Natural killer cell treated with Interleukin-12 subunit alpha and Interleukin-12 subunit beta and Interleukin-15 and Interleukin-18, amount 100 ng/mL, for 72 hours (primary cell): ENCODE measurements at regions not wholly inside any gene's neighbourhood (a gene's known extent, or its start where the extent isn't known, plus 50 kb on each side); places are given as distances from the start of the nearest gene placed in this dataset.
A peak's percentile ranks its signal among the peaks of the same experiment; 100 is the strongest.

Experiments used
- ATAC-seq, 2 donors: fragments of 150-1000 bp; cut with Tn5 transposase in 1 of 2; sonication (Bioruptor Pico), chemical (Tn5 transposase) in 1 of 2; 2 replicates each; pipeline ENCODE4 v1.10.0; 2021
- DNase-seq: peaks from one replicate; pipeline ENCODE4 v3.0.0; 2022; ENCODE audit warnings: low spot score
- H3K27ac Mint-ChIP-seq, 2 donors: 1 replicate in 1 of 2; 2 replicates in 1 of 2; pipeline ENCODE4 v1.8.0; 2022; ENCODE audit warnings: mixed read lengths in 2 of 2, mild to moderate bottlenecking in 1 of 2, moderate library complexity in 1 of 2
- H3K27me3 Mint-ChIP-seq, 2 donors: 1 replicate in 1 of 2; 2 replicates in 1 of 2; pipeline ENCODE4 v1.8.0; 2022; ENCODE audit warnings: mixed read lengths in 2 of 2
- H3K36me3 Mint-ChIP-seq: one replicate; pipeline ENCODE4 v1.8.0; 2022; ENCODE audit warnings: mixed read lengths
- H3K4me1 Mint-ChIP-seq, 2 donors: 1 replicate in 1 of 2; 2 replicates in 1 of 2; pipeline ENCODE4 v1.8.0; 2022; ENCODE audit warnings: low read depth in 2 of 2, mixed read lengths in 2 of 2, mild to moderate bottlenecking in 1 of 2
- H3K4me3 Mint-ChIP-seq: one replicate; pipeline ENCODE4 v1.8.0; 2022; ENCODE audit warnings: mixed read lengths
- H3K9me3 Mint-ChIP-seq: 2 replicates; pipeline ENCODE4 v1.8.0; 2022; ENCODE audit warnings: mixed read lengths

DNA sequence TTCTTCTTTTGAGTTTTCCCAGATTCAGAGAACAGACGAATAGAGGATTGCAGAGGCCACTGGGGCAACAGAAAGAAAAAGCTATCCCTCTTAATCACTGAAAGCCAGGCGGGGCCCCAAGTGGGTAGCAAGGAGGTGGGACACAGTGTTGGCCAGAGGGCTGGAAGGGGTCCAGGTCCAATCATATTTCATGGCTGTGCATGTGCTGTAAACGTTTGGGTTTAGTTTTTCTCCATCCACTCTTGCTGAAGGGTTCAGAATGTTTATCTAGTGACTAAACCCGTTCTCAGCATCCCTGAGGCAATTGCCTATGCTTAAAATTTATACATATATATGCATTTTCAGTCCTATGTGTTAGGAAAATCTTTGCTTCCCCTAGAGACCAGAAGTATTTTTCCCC, 99.4 kb upstream of the EPHA4 start:
- no peak overlapping the region for H3K4me3 Mint-ChIP-seq
- DNase-seq: no peak
- no peaks in the 10 kb centered on the region for H3K36me3 Mint-ChIP-seq
- H3K9me3 Mint-ChIP-seq: peaks cover 4% of the 10 kb centered on the region
- no peak for ATAC-seq
- H3K27me3 Mint-ChIP-seq: no peaks in the 10 kb centered on the region
- no peak overlapping the region for H3K27ac Mint-ChIP-seq
- H3K4me1 Mint-ChIP-seq: no peaks in the 10 kb centered on the region

- H3K4me1 Mint-ChIP-seq: no peaks in the 10 kb centered on the region
- no peak for DNase-seq
- H3K27me3 Mint-ChIP-seq: peaks cover 0 to 4% of the 10 kb centered on the region in 2 donors
- no peak overlapping the region for H3K4me3 Mint-ChIP-seq
- no peaks in the 10 kb centered on the region for H3K36me3 Mint-ChIP-seq
- ATAC-seq: no peak
- no peak overlapping the region for H3K27ac Mint-ChIP-seq
- H3K9me3 Mint-ChIP-seq: peaks cover 8% of the 10 kb centered on the region
Observed at GRCh38 chr2:221662689-221663391, 90.7 kb upstream of the EPHA4 start.

- peaks cover 0 to 4% of the 10 kb centered on the region in 2 donors for H3K27me3 Mint-ChIP-seq
- no peaks in the 10 kb centered on the region for H3K4me1 Mint-ChIP-seq
- H3K4me3 Mint-ChIP-seq: no peak overlapping the region
- H3K27ac Mint-ChIP-seq: no peak overlapping the region
- H3K9me3 Mint-ChIP-seq: peaks cover 5% of the 10 kb centered on the region
- ATAC-seq: no peak
- DNase-seq: no peak
- H3K36me3 Mint-ChIP-seq: no peaks in the 10 kb centered on the region
Observed at GRCh38 chr2:221657806-221658205, 85.7 kb upstream of the EPHA4 start.

DNA sequence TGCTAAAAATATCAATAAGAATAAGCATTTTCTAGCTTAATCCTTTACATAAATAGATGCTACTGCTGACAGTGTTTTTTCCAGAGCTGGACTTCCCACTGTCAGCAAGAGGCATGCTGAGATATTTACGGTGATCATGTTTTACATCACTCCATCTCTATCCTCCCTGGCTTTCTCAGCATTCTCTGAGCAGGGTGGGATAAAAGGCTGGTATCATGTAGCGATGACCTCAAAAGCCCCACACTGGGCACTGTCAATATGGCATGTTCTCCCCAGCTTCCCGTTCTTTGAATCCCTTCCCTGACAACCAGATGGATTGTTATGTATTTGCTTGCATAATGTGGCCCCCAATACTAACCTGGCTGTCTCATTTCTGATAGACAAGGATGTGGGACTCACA, 83.2 kb upstream of the EPHA4 start:
- no peaks in the 10 kb centered on the region for H3K9me3 Mint-ChIP-seq
- ATAC-seq: no peak
- no peaks in the 10 kb centered on the region for H3K36me3 Mint-ChIP-seq
- no peak overlapping the region for H3K27ac Mint-ChIP-seq
- no peaks in the 10 kb centered on the region for H3K27me3 Mint-ChIP-seq
- DNase-seq: no peak
- no peaks in the 10 kb centered on the region for H3K4me1 Mint-ChIP-seq
- no peak overlapping the region for H3K4me3 Mint-ChIP-seq

DNA sequence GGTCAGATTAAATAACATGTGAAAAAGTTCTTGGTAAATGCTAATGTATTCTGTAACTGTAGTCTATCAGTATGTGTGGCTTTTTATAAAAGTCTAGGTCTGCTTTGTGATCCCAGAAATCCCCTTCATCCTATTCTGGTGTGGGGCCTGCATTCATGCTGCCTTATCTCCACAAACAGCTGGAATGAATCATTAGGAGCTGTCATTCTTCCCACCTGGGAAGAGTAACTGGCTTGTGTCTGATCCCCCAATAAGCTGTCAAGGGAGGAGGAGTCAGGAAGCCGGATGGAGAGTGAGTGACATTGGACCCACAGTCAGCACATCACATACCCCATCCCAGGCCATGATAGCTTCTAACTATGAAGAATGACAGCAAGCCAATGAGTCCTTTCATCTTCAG, 81.1 kb upstream of the EPHA4 start:
- H3K36me3 Mint-ChIP-seq: no peaks in the 10 kb centered on the region
- ATAC-seq (no peak), DNase-seq (no peak)
- no peaks in the 10 kb centered on the region for H3K4me1 Mint-ChIP-seq
- H3K27me3 Mint-ChIP-seq: peaks cover 0 to 8% of the 10 kb centered on the region in 2 donors
- H3K4me3 Mint-ChIP-seq: no peak overlapping the region
- H3K27ac Mint-ChIP-seq: no peak overlapping the region
- no peaks in the 10 kb centered on the region for H3K9me3 Mint-ChIP-seq

GRCh38 chr2:221649051-221649775, 77.1 kb upstream of the EPHA4 start:
- DNase-seq: no peak
- ATAC-seq: no peak
- Mint-ChIP-seq H3K27ac (no peak overlapping the region), H3K36me3 (no peaks in the 10 kb centered on the region), H3K4me1 (no peaks in the 10 kb centered on the region), H3K9me3 (peaks cover 7% of the 10 kb centered on the region), H3K27me3 (peaks cover 0 to 18% of the 10 kb centered on the region in 2 donors), H3K4me3 (no peak overlapping the region)

GRCh38 chr2:221642447-221642846, 70.3 kb upstream of the EPHA4 start:
- H3K9me3 Mint-ChIP-seq: peaks cover 17% of the 10 kb centered on the region
- H3K27me3 Mint-ChIP-seq: peaks cover 2 to 10% of the 10 kb centered on the region in 2 donors
- DNase-seq (no peak), ATAC-seq (no peak)
- peaks cover 0 to 5% of the 10 kb centered on the region in 2 donors for H3K4me1 Mint-ChIP-seq
- no peak overlapping the region for H3K4me3 Mint-ChIP-seq
- peaks cover 4% of the 10 kb centered on the region for H3K36me3 Mint-ChIP-seq
- H3K27ac Mint-ChIP-seq: no peak overlapping the region

DNA sequence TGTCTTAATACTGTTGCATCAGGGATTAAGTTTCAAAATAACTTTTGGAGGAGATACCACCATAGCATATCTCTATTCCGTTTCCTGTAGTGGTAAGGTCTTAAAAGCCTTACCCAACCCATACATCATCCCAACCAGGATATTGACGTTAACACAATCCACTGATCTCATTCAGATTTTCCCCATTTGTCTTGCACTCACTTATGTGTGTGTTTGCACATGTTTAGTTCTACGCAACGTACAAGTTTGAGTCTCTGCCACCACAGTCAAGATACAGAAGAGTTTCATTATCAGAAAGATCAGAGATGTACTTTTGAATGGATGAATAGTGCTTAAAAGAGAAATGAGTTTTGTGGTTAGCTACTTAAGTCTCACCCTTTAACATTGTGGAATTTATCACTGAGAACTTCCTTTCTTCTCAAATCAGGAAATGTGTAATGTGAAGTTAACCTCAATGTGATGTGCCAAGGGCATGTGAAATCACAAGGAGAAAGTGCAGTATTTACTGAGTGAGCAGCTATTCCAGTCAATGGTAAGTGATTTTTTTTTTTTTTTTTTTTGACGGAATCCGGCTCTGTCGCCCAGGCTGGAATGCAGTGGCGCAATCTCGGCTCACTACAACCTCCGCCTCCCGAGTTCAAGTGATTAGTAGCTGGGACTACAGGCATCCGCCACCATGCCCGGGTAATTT, 69.2 kb upstream of the EPHA4 start:
- peaks cover 4% of the 10 kb centered on the region for H3K36me3 Mint-ChIP-seq

DNA sequence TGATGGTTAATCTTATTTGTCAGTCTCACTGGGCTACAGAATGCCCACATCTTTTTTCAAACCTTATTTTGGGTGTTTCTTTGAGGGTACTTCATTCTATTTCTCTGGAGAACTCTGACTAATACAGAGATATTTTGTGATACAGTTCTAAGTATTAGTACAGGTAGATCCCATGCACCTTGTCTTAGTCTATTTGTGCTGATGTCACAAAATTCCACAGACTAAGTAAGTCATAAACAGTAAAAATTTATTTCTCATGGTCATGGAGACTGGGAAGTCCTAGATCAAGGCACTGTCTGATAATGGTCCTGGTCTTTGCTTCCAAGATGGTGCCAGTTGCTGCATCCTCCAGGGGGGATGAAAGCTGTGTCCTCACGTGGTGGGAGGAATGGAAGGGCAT, 68.6 kb upstream of the EPHA4 start:
- DNase-seq (no peak), ATAC-seq (no peak)
- no peak overlapping the region for H3K4me3 Mint-ChIP-seq
- H3K27me3 Mint-ChIP-seq: peaks cover 2 to 12% of the 10 kb centered on the region in 2 donors
- peaks cover 0 to 5% of the 10 kb centered on the region in 2 donors for H3K4me1 Mint-ChIP-seq
- H3K27ac Mint-ChIP-seq: no peak overlapping the region
- peaks cover 4% of the 10 kb centered on the region for H3K36me3 Mint-ChIP-seq
- peaks cover 19% of the 10 kb centered on the region for H3K9me3 Mint-ChIP-seq

More for the DNA sequence above, 69.2 kb upstream of the EPHA4 start:
- DNase-seq (no peak), ATAC-seq (peak in 1 of 2 donors; percentile 78)
- Mint-ChIP-seq H3K27ac (no peak overlapping the region), H3K4me1 (peaks cover 0 to 5% of the 10 kb centered on the region in 2 donors), H3K4me3 (no peak overlapping the region), H3K27me3 (peaks cover 2 to 12% of the 10 kb centered on the region in 2 donors), H3K9me3 (peaks cover 19% of the 10 kb centered on the region)

DNA sequence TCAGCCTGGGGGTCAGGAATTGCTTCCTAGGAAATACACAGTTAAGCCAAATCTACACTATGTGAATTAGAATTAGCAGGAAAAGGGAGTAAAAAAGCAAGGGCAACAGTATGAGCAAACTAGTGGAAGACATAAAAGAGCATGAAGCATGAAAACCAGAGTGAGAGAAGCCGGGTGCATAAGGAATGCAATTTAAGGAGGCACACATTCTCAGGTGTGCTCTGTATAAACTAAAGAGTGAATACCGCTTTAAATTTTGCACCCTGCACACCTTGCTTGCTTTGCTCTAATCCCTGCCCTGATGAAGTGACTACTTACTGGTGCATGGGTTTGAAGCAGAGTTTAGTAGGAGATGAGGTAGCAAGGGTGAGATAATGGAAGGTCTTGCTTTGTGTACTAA, 65.7 kb upstream of the EPHA4 start:
- no peak overlapping the region for H3K4me3 Mint-ChIP-seq
- DNase-seq (no peak), ATAC-seq (no peak)
- peaks cover 15% of the 10 kb centered on the region for H3K9me3 Mint-ChIP-seq
- peaks cover 2 to 12% of the 10 kb centered on the region in 2 donors for H3K27me3 Mint-ChIP-seq
- H3K27ac Mint-ChIP-seq: no peak overlapping the region
- peaks cover 4% of the 10 kb centered on the region for H3K36me3 Mint-ChIP-seq
- H3K4me1 Mint-ChIP-seq: peaks cover 0 to 5% of the 10 kb centered on the region in 2 donors

GRCh38 chr2:221635949-221636348, 63.8 kb upstream of the EPHA4 start:
- Mint-ChIP-seq H3K9me3 (peaks cover 12% of the 10 kb centered on the region), H3K36me3 (peaks cover under 1% of the 10 kb centered on the region), H3K27ac (no peak overlapping the region), H3K4me3 (no peak overlapping the region), H3K27me3 (peaks cover 2 to 12% of the 10 kb centered on the region in 2 donors), H3K4me1 (peaks cover 0 to under 1% of the 10 kb centered on the region in 2 donors)
- ATAC-seq (no peak), DNase-seq (no peak)

DNA sequence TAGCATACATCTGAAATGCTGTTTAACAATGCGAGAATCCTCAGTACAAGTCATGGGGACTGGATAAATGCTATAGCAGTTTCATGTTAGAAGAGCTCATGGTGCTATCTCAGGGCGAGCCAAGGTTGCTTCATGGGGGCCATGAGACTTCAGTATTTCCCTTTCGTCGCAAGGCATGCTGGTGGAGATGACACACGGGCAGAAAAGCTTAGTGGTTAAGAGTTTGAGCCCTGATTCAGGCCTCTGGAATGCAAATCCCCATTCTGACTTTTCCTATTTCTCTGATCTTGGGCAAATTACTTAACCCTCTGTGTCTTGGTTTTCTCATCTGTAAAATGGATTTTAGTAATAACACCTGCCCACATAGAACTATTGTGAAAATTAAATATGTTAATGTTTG, 57.4 kb upstream of the EPHA4 start:
- Mint-ChIP-seq H3K27ac (no peak overlapping the region), H3K27me3 (no peaks in the 10 kb centered on the region), H3K4me1 (no peaks in the 10 kb centered on the region), H3K4me3 (no peak overlapping the region), H3K9me3 (no peaks in the 10 kb centered on the region), H3K36me3 (no peaks in the 10 kb centered on the region)
- ATAC-seq (no peak), DNase-seq (no peak)

DNA sequence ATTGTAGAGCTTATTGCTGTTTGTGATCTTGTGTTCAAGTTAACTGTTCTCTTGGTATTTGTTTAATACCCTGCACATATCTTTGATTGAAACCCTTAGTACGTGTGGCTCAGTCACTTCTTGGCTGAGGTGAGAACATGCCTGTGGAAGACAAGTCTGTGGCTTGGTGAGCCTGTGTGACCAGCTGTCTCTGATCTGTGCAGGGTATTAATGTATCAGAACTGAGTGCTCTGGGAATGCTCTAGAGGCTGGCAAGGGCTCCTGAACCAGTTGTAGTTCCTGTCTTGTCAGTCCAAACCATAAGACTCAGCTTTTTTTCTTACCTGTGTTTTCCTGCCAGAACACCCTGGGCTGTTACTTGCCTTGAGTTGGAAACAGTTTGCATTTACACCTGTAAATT, 52.4 kb upstream of the EPHA4 start:
- no peak for ATAC-seq
- H3K36me3 Mint-ChIP-seq: no peaks in the 10 kb centered on the region
- H3K9me3 Mint-ChIP-seq: no peaks in the 10 kb centered on the region
- H3K4me3 Mint-ChIP-seq: no peak overlapping the region
- peaks cover 9 to 11% of the 10 kb centered on the region in 2 donors for H3K27me3 Mint-ChIP-seq
- H3K4me1 Mint-ChIP-seq: no peaks in the 10 kb centered on the region
- no peak for DNase-seq
- no peak overlapping the region for H3K27ac Mint-ChIP-seq
